ENCODE measurements at regions not wholly inside any gene's neighbourhood (a gene's known extent, or its start where the extent isn't known, plus 50 kb on each side); places are given as distances from the start of the nearest gene placed in this dataset.
"Not testable (repeated sequence)": the region's sequence is repeated elsewhere in the genome, so short reads cannot be mapped to it uniquely, and the experiment has no call there.

GRCh38 chr15:77899776-77900175 lies 177.7 kb downstream of the TBC1D2B start:
- TF ChIP-seq EP300, CTCF, POLR2A (IDR thresholded peaks at IDR 0.05): not testable (repeated sequence)

Measured in tibial nerve (tissue), 4 donors.